ENCODE measurements at regions not wholly inside any gene's neighbourhood (a gene's known extent, or its start where the extent isn't known, plus 50 kb on each side); places are given as distances from the start of the nearest gene placed in this dataset.

GRCh38 chr5:106818552-106818951 is 852.2 kb downstream of the EFNA5 start:
- no peak overlapping the region for H3K27ac ChIP-seq (ENCODE audit: insufficient read depth, low read depth, low read length)
- H4K20me1 ChIP-seq (replicated peaks; ENCODE audit: control insufficient read depth, extremely low read depth, insufficient read depth, low read length): no peaks in the 10 kb centered on the region
- no peaks in the 10 kb centered on the region for H3K27me3 ChIP-seq (ENCODE audit: control insufficient read depth in 2 of 2, insufficient read depth in 2 of 2, low read length in 2 of 2)
- no peak overlapping the region for H3K4me2 ChIP-seq (ENCODE audit: insufficient read depth, low read length)
- no peaks in the 10 kb centered on the region for H3K4me1 ChIP-seq (ENCODE audit: control insufficient read depth, extremely low read depth, insufficient read depth, low read length)
- no peak for FAIRE-seq
- no peak overlapping the region for H2AFZ ChIP-seq (ENCODE audit: low read depth, low read length)
- no peak overlapping the region for H3K4me3 ChIP-seq (replicated peaks in 1 of 3; ENCODE audit: insufficient read depth in 1 of 3, low read depth in 1 of 3, low read length in 3 of 3)
- no peaks in the 10 kb centered on the region for H3K79me2 ChIP-seq (ENCODE audit: control insufficient read depth, insufficient read depth, low read length)
- no peak overlapping the region for H3K9ac ChIP-seq (replicated peaks; ENCODE audit: extremely low read depth, insufficient read depth, low read length)
- dilution Hi-C loops (cut with MboI; ENCODE audit: extremely low pct_ligation_motif_present, low sequenced_read_pairs): no loop called here
- ChIA-PET POLR2A (no interaction called here), CTCF (interaction anchor here (1.3 kb wide), 1 partner anchor 9 kb away, joined by 5 read pairs; no protein-coding TSS in a partner anchor)
- H3K9me1 ChIP-seq (replicated peaks; ENCODE audit: control insufficient read depth, extremely low read depth, insufficient read depth, low read length): no peaks in the 10 kb centered on the region
- TF ChIP-seq POLR2AphosphoS5 (IDR thresholded peaks at IDR 0.05; ENCODE audit: insufficient read depth, low read depth, low read length) (no peak), JUN (IDR thresholded peaks at IDR 0.05; ENCODE audit: borderline replicate concordance, insufficient read depth, insufficient read length, low read depth) (no peak), MAX (IDR thresholded peaks at IDR 0.05; ENCODE audit: insufficient read depth, insufficient read length) (no peak)
- no peaks in the 10 kb centered on the region for H3K9me3 ChIP-seq (replicated peaks; ENCODE audit: control insufficient read depth, insufficient read depth, low read length)
- no peak for DNase-seq (ENCODE audit: low read depth, low spot score)
- intact Hi-C loops (cut with micrococcal nuclease): no loop called here
- no TSS peak for BruUV-seq (replicated peaks)
- no peaks in the 10 kb centered on the region for H3K36me3 ChIP-seq (ENCODE audit: control insufficient read depth in 2 of 2, extremely low read depth in 1 of 2, insufficient read depth in 2 of 2, low read length in 2 of 2)

GRCh38 chr5:106814961-106815360 is 855.8 kb downstream of the EFNA5 start:
- DNase-seq (ENCODE audit: low read depth, low spot score) (no peak), FAIRE-seq (no peak)
- ChIA-PET POLR2A (no interaction called here), CTCF (interaction anchor here (1.5 kb wide), 1 partner anchor 9 kb away, joined by 4 read pairs; no protein-coding TSS in a partner anchor)
- Histone ChIP-seq H3K4me3 (replicated peaks in 1 of 3; ENCODE audit: insufficient read depth in 1 of 3, low read depth in 1 of 3, low read length in 3 of 3) (no peak overlapping the region), H3K27me3 (ENCODE audit: control insufficient read depth in 2 of 2, insufficient read depth in 2 of 2, low read length in 2 of 2) (no peaks in the 10 kb centered on the region), H2AFZ (ENCODE audit: low read depth, low read length) (no peak overlapping the region), H3K9me3 (replicated peaks; ENCODE audit: control insufficient read depth, insufficient read depth, low read length) (no peaks in the 10 kb centered on the region), H3K27ac (ENCODE audit: insufficient read depth, low read depth, low read length) (no peak overlapping the region), H3K9ac (replicated peaks; ENCODE audit: extremely low read depth, insufficient read depth, low read length) (no peak overlapping the region), H4K20me1 (replicated peaks; ENCODE audit: control insufficient read depth, extremely low read depth, insufficient read depth, low read length) (no peaks in the 10 kb centered on the region), H3K79me2 (ENCODE audit: control insufficient read depth, insufficient read depth, low read length) (no peaks in the 10 kb centered on the region), H3K9me1 (replicated peaks; ENCODE audit: control insufficient read depth, extremely low read depth, insufficient read depth, low read length) (no peaks in the 10 kb centered on the region), H3K4me1 (ENCODE audit: control insufficient read depth, extremely low read depth, insufficient read depth, low read length) (no peaks in the 10 kb centered on the region), H3K4me2 (ENCODE audit: insufficient read depth, low read length) (no peak overlapping the region), H3K36me3 (ENCODE audit: control insufficient read depth in 2 of 2, extremely low read depth in 1 of 2, insufficient read depth in 2 of 2, low read length in 2 of 2) (no peaks in the 10 kb centered on the region)
- TF ChIP-seq CTCF (IDR thresholded peaks at IDR 0.05; ENCODE audit: extremely low read depth in 1 of 2, insufficient read depth in 1 of 2, low read depth in 1 of 2, low read length in 2 of 2): no peak
- no peak for TF ChIP-seq JUN (IDR thresholded peaks at IDR 0.05; ENCODE audit: borderline replicate concordance, insufficient read depth, insufficient read length, low read depth)
- no peak for TF ChIP-seq POLR2AphosphoS5 (IDR thresholded peaks at IDR 0.05; ENCODE audit: insufficient read depth, low read depth, low read length)
- TF ChIP-seq FOS (IDR thresholded peaks at IDR 0.05; ENCODE audit: borderline replicate concordance, insufficient read depth, low read length): no peak
- BruUV-seq (replicated peaks): no TSS peak
- intact Hi-C loops (cut with micrococcal nuclease) (no loop called here), dilution Hi-C loops (cut with MboI; ENCODE audit: extremely low pct_ligation_motif_present, low sequenced_read_pairs) (no loop called here)

Data from endothelial cell of umbilical vein (primary cell).